Esophagus (tissue), 2 donors: ENCODE measurements at regions not wholly inside any gene's neighbourhood (a gene's known extent, or its start where the extent isn't known, plus 50 kb on each side); places are given as distances from the start of the nearest gene placed in this dataset.

ENCODE experiments used
- H3K27ac ChIP-seq, 2 donors: one replicate each; pipeline ENCODE4 v1.5.1; 2013; ENCODE audit warnings: low read depth in 2 of 2, mild to moderate bottlenecking in 2 of 2, inconsistent platforms in 1 of 2, low read length in 1 of 2, moderate library complexity in 1 of 2
- H3K27me3 ChIP-seq, 2 donors: one replicate each; pipeline ENCODE4 v1.6.1; 2013; ENCODE audit warnings: low read length in 2 of 2, control low read depth in 1 of 2, mild to moderate bottlenecking in 1 of 2; ENCODE audit not compliant: insufficient read depth in 2 of 2, control insufficient read depth in 1 of 2
- H3K36me3 ChIP-seq, 2 donors: one replicate each; pipeline ENCODE4 v1.6.1; 2013; ENCODE audit warnings: low read length in 1 of 2; ENCODE audit not compliant: control insufficient read depth in 2 of 2, insufficient read depth in 2 of 2
- H3K4me1 ChIP-seq, 2 donors: one replicate each; pipeline ENCODE4 v1.6.1; 2013; ENCODE audit warnings: low read length in 1 of 2; ENCODE audit not compliant: control insufficient read depth in 2 of 2, insufficient read depth in 2 of 2
- H3K4me3 ChIP-seq, 2 donors: one replicate each; pipeline ENCODE4 v1.5.1; 2013; ENCODE audit warnings: low read length in 2 of 2, mild to moderate bottlenecking in 2 of 2, low read depth in 1 of 2, moderate library complexity in 1 of 2
- H3K9me3 ChIP-seq, 2 donors: one replicate each; pipeline ENCODE4 v1.6.1; 2013; ENCODE audit warnings: mild to moderate bottlenecking in 2 of 2, low read depth in 1 of 2, low read length in 1 of 2, moderate library complexity in 1 of 2; ENCODE audit not compliant: control insufficient read depth in 2 of 2, insufficient read depth in 1 of 2
- WGBS, 2 donors: extraction: QIAGEN DNeasy Blood & Tissue Kit; methylation state at CpG; one replicate each; pipeline ENCODE4 v1.1.7; 2013; 5-methylcytosine and 5-hydroxymethylcytosine counted together
- donor health status: healthy with polysubstance abuse.
- donor health status: Bipolar disorder and iron deficiency.

- WGBS, 2 donors = 94 to 95% methylated on average over 5 of the region's 5 CpGs
- Histone ChIP-seq H3K4me3 (no peak overlapping the region), H3K4me1 (no peaks in the 10 kb centered on the region), H3K36me3 (no peaks in the 10 kb centered on the region), H3K9me3 (no peaks in the 10 kb centered on the region), H3K27me3 (no peaks in the 10 kb centered on the region), H3K27ac (no peak overlapping the region)
These were observed 206.8 kb upstream of the TPRG1 start for GRCh38 chr3:188964957-188965356.

- H3K4me1 ChIP-seq = peaks cover 0 to 3% of the 10 kb centered on the region in 2 donors
- H3K27ac ChIP-seq = no peak overlapping the region
- H3K4me3 ChIP-seq = no peak overlapping the region
- no peaks in the 10 kb centered on the region for H3K9me3 ChIP-seq
- H3K36me3 ChIP-seq = no peaks in the 10 kb centered on the region
- no peaks in the 10 kb centered on the region for H3K27me3 ChIP-seq
- WGBS, 2 donors = 59 to 72% methylated on average over 4 of the region's 4 CpGs
These were observed 199.5 kb upstream of the TPRG1 start for GRCh38 chr3:188972310-188972709.

GRCh38 chr3:188974856-188975599 lies 196.7 kb upstream of the TPRG1 start:
- Histone ChIP-seq H3K4me3 (no peak overlapping the region), H3K27ac (peak overlapping the region in 1 of 2 donors; percentile 40), H3K36me3 (no peaks in the 10 kb centered on the region), H3K27me3 (no peaks in the 10 kb centered on the region), H3K4me1 (peaks cover 0 to 3% of the 10 kb centered on the region in 2 donors), H3K9me3 (no peaks in the 10 kb centered on the region)
- 40 to 59% methylated on average over 10 of the region's 10 CpGs for WGBS, 2 donors

- Histone ChIP-seq H3K27me3 (no peaks in the 10 kb centered on the region), H3K4me3 (no peak overlapping the region), H3K9me3 (no peaks in the 10 kb centered on the region), H3K4me1 (peaks cover 0 to 3% of the 10 kb centered on the region in 2 donors), H3K36me3 (no peaks in the 10 kb centered on the region), H3K27ac (peak overlapping the region in 1 of 2 donors; percentile 56)
- WGBS, 2 donors = 30 to 47% methylated on average over 12 of the region's 12 CpGs
These were observed 196.0 kb upstream of the TPRG1 start for GRCh38 chr3:188975600-188976314.

- Histone ChIP-seq H3K36me3 (no peaks in the 10 kb centered on the region), H3K4me3 (no peak overlapping the region), H3K4me1 (peaks cover 0 to 3% of the 10 kb centered on the region in 2 donors), H3K27ac (peak overlapping the region; percentile 47 to 56), H3K27me3 (no peaks in the 10 kb centered on the region), H3K9me3 (no peaks in the 10 kb centered on the region)
- 41 to 55% methylated on average over 4 of the region's 4 CpGs for WGBS, 2 donors
These were observed 195.4 kb upstream of the TPRG1 start for GRCh38 chr3:188976407-188976806.

GRCh38 chr3:188978421-188979171 lies 193.2 kb upstream of the TPRG1 start:
- Histone ChIP-seq H3K27me3 (no peaks in the 10 kb centered on the region), H3K27ac (no peak overlapping the region), H3K4me1 (peaks cover 0 to 3% of the 10 kb centered on the region in 2 donors), H3K4me3 (no peak overlapping the region), H3K36me3 (no peaks in the 10 kb centered on the region), H3K9me3 (no peaks in the 10 kb centered on the region)
- 44 to 54% methylated on average over 7 of the region's 7 CpGs for WGBS, 2 donors

- H3K27me3 ChIP-seq = no peaks in the 10 kb centered on the region
- no peaks in the 10 kb centered on the region for H3K9me3 ChIP-seq
- H3K27ac ChIP-seq = no peak overlapping the region
- WGBS, 2 donors = 74 to 80% methylated on average over 7 of the region's 7 CpGs
- H3K4me3 ChIP-seq = no peak overlapping the region
- peaks cover 0 to 3% of the 10 kb centered on the region in 2 donors for H3K4me1 ChIP-seq
- H3K36me3 ChIP-seq = no peaks in the 10 kb centered on the region
These were observed 192.5 kb upstream of the TPRG1 start for GRCh38 chr3:188979248-188979647.

- no peaks in the 10 kb centered on the region for H3K36me3 ChIP-seq
- H3K27me3 ChIP-seq = no peaks in the 10 kb centered on the region
- H3K9me3 ChIP-seq = no peaks in the 10 kb centered on the region
- 73 to 79% methylated on average over 6 of the region's 6 CpGs for WGBS, 2 donors
- no peak overlapping the region for H3K4me3 ChIP-seq
- H3K27ac ChIP-seq = peak overlapping the region in 1 of 2 donors; percentile 7
- peaks cover 0 to 3% of the 10 kb centered on the region in 2 donors for H3K4me1 ChIP-seq
These were observed 192.0 kb upstream of the TPRG1 start for GRCh38 chr3:188979669-188980310.

- no peak overlapping the region for H3K4me3 ChIP-seq
- H3K9me3 ChIP-seq = no peaks in the 10 kb centered on the region
- 57 to 68% methylated on average over 4 of the region's 4 CpGs for WGBS, 2 donors
- H3K36me3 ChIP-seq = no peaks in the 10 kb centered on the region
- no peaks in the 10 kb centered on the region for H3K4me1 ChIP-seq
- H3K27ac ChIP-seq = no peak overlapping the region
- peaks cover 0 to 4% of the 10 kb centered on the region in 2 donors for H3K27me3 ChIP-seq
These were observed 178.6 kb upstream of the TPRG1 start for GRCh38 chr3:188993181-188993580.
